ENCODE measurements at regions not wholly inside any gene's neighbourhood (a gene's known extent, or its start where the extent isn't known, plus 50 kb on each side); places are given as distances from the start of the nearest gene placed in this dataset.
A peak's percentile ranks its signal among the peaks of the same experiment; 100 is the strongest.
"Not testable (repeated sequence)": the region's sequence is repeated elsewhere in the genome, so short reads cannot be mapped to it uniquely, and the experiment has no call there.

- DNase-seq: no peak
Measured at GRCh38 chr7:119288416-119288815, 984.6 kb upstream of the KCND2 start.

DNA sequence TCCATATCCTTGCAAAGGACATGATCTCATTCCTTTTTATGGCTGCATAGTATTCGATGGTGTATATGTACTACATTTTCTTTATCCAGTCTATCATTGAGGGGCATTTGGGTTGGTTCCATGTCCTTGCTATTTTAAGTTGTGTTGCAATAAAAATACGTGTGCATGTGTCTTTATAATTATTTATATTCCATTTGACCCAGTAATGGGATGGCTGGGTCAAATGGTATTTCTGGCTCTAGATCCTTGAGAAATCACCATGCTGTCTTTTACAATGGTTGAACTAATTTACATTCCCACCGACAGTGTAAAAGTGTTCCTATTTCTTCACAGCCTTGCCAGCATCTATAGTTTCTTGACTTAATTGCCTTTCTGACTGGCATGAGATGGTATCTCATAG is 972.6 kb upstream of the KCND2 start:
- DNase-seq: not testable (repeated sequence)

DNA sequence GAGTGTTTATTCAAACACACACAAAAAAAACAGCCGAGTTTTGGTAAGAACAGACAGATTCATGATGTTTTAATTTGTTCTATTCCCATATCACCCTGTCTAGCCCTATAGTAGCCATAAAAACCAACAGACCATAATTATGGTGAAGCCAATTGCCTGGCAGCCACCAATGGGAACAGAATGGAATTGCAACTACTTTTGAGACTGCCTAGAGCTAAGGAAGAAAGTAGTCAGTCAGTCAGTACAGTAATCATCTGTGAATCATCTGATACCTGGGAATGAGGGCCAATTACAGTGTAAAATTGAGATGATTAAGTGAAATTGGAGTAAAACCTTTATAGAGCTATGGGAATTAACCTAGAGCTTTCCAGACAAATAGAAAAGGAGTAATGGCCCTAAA is 952.7 kb upstream of the KCND2 start:
- no peak for DNase-seq

- no peak for DNase-seq
Measured at GRCh38 chr7:119329715-119330114, 943.3 kb upstream of the KCND2 start.

GRCh38 chr7:119335405-119335804 is 937.6 kb upstream of the KCND2 start:
- no peak for DNase-seq

- DNase-seq: no peak
Measured at GRCh38 chr7:119341822-119342221, 931.2 kb upstream of the KCND2 start.

DNA sequence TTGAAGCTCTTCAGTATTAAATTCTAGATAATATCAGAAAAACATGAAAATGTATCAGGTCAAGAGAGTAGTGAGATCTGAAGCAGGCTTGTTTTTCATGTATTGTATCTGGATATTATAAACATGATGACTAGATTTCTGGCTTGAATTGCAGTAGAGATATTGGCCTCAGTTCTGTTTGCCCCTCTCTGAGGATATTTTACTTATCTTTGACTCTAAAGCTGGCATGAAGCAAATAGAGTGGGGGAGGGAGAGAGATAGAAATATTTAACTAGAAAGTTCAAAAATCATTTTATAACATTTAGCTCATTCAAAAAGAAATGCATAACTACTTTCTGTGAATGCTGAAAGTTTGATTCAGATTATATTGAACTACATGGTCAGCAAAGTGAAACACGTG is 929.7 kb upstream of the KCND2 start:
- DNase-seq: no peak

- DNase-seq: no peak
Measured at GRCh38 chr7:119344466-119344865, 928.5 kb upstream of the KCND2 start.

DNA sequence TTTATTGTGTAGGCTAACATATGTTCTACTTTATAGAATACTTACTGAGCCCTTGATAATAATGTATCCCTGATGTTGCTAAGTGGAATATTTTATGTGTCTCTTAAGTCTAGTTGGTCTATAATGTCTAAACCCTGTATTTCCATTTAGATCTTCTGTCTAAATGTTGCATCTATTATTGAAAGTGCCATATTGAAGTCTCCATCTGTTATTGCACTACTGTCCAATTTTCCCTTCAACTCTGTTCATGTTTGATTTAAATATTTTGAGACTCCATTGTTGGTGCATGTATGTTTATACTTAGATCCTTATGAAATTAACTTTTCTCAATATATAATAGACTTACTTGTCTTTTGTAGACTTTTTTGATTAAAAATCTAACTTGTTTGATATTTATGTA is 924.5 kb upstream of the KCND2 start:
- DNase-seq: no peak

DNA sequence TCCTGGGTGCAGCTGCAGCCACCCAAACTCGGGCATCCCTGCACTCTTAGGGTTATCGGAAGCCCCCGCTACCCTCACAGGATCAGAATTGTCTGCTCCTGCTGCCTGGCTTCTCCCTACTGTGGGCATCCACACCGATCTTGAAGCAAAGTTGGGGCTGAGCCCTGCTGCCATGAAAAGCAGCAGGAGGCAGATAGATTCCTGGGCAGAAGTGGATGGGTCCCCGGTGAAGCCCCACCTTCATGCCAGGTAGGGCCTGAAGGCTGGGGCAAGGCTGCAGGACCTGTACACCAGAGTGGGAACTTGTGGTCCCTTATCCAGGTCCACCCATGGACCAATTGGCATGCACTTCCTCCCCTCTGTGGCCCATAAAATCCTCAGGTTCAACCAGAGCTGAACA is 922.6 kb upstream of the KCND2 start:
- DNase-seq: no peak

DNA sequence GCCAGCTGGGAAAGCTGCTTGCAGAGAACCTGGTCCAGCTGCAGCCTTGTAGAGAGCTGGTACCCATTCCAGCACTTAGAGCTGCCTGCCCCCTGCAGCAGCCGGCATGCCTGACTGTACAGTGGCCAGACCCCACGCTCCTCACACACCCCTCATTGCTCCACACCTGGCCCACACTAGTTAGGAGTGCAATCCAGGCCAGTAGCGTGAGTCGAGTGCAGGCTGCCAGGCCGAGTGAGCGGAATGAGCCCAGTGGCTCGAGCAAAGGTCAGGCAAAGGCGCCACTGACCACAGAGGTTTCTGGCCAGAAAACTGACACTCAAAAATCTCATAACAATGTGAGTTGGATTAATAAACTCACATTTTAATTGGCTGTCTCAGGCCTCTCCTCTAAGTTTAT is 921.7 kb upstream of the KCND2 start:
- DNase-seq: no peak

GRCh38 chr7:119374436-119374835 is 898.5 kb upstream of the KCND2 start:
- DNase-seq: no peak

DNA sequence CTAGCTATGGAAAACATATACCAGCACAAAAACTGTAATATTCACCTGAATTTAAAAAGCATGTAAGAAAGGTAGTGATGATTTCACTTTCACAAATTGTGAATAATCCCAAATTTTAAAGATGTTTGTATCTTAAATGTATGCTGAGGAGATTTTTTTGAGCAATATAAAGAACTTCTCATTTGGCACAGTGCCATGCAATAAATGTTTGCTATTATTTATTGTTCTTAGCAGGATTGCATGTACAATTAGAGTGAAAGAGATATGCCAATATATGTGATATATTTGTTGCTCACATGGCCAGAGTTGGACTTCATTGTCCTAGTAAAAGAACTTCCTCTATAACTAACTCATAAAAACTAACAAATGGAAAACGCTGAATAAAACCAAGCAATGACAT is 895.1 kb upstream of the KCND2 start:
- DNase-seq: no peak

GRCh38 chr7:119382726-119383125 is 890.2 kb upstream of the KCND2 start:
- DNase-seq: no peak

DNA sequence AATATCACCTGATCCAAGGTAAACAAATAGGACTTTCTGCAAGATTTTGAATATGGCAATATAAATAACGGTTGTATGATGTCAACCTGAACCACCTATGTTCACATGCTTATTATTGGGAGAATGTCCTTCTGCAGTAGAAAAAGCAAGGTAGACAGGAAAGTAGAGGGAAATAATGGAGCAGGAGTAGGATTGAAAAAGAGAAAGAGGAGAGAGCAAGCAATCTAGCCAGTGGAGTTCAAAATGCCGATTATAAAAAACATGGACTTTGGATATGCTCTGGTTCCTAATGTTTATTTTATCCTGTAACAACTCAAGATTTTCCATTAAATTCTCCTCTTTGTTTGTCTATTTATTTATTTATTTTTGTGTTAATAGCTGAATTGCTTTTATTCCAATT is 878.0 kb upstream of the KCND2 start:
- no peak for DNase-seq

DNA sequence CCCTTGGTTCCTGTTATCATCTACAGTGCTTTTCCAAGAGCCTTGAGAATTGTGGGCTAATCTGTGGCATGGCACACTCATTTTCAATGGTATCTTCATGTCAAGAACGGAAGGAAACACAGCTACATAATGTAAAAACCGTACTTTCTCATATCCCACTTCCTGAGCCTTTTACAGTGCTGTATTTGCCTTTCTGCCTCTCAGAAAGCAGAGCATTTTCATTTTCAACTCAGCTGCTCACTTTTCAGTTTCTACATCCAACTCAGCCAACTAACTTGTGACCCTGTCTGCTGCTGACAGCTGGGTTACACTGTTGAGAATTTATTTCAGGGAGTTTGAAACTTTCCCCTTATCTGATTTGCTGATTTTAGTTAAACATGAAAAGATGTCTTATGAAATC is 875.8 kb upstream of the KCND2 start:
- DNase-seq: no peak

GRCh38 chr7:119408596-119408995 is 864.4 kb upstream of the KCND2 start:
- DNase-seq: no peak

- DNase-seq: no peak
Measured at GRCh38 chr7:119413314-119413805, 859.6 kb upstream of the KCND2 start.

DNA sequence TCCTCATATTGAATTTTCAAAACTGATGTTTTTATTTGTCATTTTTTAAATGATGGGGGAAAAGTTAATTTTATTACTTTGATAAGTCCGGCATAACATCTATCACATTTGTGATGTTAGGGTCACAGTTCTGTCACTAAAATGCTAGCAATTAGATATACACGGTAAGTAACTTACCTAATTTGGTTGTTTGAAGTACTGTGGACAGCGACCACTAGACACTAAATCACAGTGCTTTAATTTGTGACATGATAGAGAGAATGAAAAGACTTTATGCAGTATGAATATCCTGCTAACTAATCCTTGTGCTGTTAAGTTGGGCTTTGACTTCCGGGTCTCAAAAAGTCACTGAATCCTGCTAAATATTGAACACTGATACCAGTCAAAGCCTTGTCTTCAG is 857.3 kb upstream of the KCND2 start:
- no peak for DNase-seq

GRCh38 chr7:119421657-119422056 is 851.3 kb upstream of the KCND2 start:
- DNase-seq: no peak

- DNase-seq: no peak
Measured at GRCh38 chr7:119436882-119437281, 836.1 kb upstream of the KCND2 start.

- no peak for DNase-seq
Measured at GRCh38 chr7:119438315-119438714, 834.7 kb upstream of the KCND2 start.

DNA sequence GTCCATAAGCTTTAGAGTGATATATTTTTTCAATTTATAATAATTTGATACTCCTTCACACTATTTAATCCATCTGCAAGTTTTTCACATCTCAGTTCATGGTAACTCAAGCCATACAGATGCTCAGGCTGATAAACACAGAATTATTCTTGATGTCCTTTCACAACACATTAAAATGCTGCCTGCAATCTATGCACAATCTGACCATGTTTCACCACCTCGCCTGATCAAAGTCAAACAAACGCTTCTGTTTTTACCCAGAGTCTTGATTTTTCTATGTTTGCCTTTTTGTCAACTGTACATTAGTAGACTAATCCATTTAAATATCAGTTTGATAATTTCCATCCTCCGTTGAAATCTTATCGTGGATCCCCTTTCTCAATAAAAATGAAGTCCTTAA is 833.8 kb upstream of the KCND2 start:
- no peak for DNase-seq

GRCh38 chr7:119452401-119452800 is 820.6 kb upstream of the KCND2 start:
- peak; percentile 28 for DNase-seq

- no peak for DNase-seq
Measured at GRCh38 chr7:119465798-119466305, 807.1 kb upstream of the KCND2 start.

Measured in fibroblast of skin of scalp (primary cell).